Fibroblast of lung (primary cell): ENCODE measurements at regions not wholly inside any gene's neighbourhood (a gene's known extent, or its start where the extent isn't known, plus 50 kb on each side); places are given as distances from the start of the nearest gene placed in this dataset.

Experiments used
- EZH2 ChIP-seq: IDR thresholded peaks from 2 replicates; pipeline ENCODE4 v1.5.1; 2012; ENCODE audit warnings: low read length, control low read depth, mild to moderate bottlenecking; ENCODE audit errors: missing control alignments
- TF ChIP-seq, protein P1 (sequence below), 2 donors: IDR thresholded peaks in 1 of 2; conservative IDR thresholded peaks in 1 of 2; 1 replicate in 1 of 2; 2 replicates in 1 of 2; pipeline ENCODE4 v1.5.1; 2011 to 2012; ENCODE audit warnings: low read length in 2 of 2, control low read depth in 1 of 2, inconsistent platforms in 1 of 2, low read depth in 1 of 2, mild to moderate bottlenecking in 1 of 2

DNA sequence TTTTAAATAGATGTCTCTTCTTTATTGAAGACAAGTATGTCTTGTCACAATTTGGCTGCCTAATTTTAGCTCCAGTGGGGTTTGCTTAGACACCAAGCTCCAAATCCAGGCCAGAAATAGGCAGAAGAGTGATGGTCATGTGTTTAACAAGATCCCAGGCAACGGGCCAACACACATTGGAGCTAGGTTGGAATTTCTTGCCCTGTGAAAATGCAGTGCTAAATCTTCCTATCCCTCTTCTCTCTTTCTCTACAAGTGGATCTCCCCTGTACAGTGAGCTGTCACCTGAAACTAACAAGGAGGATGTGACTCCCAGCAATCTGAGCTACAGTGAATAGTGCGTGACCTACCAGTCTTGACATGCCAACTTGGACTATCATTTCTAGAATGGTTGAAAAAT lies 65.3 kb upstream of the VGLL2 start:
- TF ChIP-seq, protein P1, sequence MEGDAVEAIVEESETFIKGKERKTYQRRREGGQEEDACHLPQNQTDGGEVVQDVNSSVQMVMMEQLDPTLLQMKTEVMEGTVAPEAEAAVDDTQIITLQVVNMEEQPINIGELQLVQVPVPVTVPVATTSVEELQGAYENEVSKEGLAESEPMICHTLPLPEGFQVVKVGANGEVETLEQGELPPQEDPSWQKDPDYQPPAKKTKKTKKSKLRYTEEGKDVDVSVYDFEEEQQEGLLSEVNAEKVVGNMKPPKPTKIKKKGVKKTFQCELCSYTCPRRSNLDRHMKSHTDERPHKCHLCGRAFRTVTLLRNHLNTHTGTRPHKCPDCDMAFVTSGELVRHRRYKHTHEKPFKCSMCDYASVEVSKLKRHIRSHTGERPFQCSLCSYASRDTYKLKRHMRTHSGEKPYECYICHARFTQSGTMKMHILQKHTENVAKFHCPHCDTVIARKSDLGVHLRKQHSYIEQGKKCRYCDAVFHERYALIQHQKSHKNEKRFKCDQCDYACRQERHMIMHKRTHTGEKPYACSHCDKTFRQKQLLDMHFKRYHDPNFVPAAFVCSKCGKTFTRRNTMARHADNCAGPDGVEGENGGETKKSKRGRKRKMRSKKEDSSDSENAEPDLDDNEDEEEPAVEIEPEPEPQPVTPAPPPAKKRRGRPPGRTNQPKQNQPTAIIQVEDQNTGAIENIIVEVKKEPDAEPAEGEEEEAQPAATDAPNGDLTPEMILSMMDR (conservative IDR thresholded peaks at IDR 0.05 in 1 of 2, IDR thresholded peaks at IDR 0.05 in 1 of 2; ENCODE audit: low read depth in 1 of 2, low read length in 2 of 2) = no peak
- no peak for TF ChIP-seq EZH2
